Activated CD4-positive, alpha-beta T cell treated with anti-CD3 and anti-CD28 coated beads for 36 hours (primary cell): ENCODE measurements at regions not wholly inside any gene's neighbourhood (a gene's known extent, or its start where the extent isn't known, plus 50 kb on each side); places are given as distances from the start of the nearest gene placed in this dataset.
"Not testable (repeated sequence)": the region's sequence is repeated elsewhere in the genome, so short reads cannot be mapped to it uniquely, and the experiment has no call there.

Experiments
- ATAC-seq: fragments of 200-7000 bp; cut with Tn5 transposase; one replicate; pipeline ENCODE4 v1.10.0; 2021; ENCODE audit warnings: mild to moderate bottlenecking, moderate library complexity
- CTCF ChIA-PET: fragments of 350-600 bp; sonication (Branson Sonifier 250); formaldehyde crosslinking; loops from one replicate; lab custom pipeline; 2021; ENCODE audit warnings: antibody characterized with exemption; lab: Charles Lee
- POLR2A ChIA-PET: fragments of 350-600 bp; sonication (Branson Sonifier 250); formaldehyde crosslinking; loops from one replicate; lab custom pipeline; 2021; ENCODE audit warnings: antibody characterized with exemption, inconsistent platforms; lab: Charles Lee
- DNase-seq: peaks from one replicate; pipeline ENCODE4 v3.0.0-alpha.2; 2020
- H3K27ac Mint-ChIP-seq: one replicate; pipeline ENCODE4 v1.8.0; 2021; ENCODE audit warnings: mixed read lengths
- H3K27me3 Mint-ChIP-seq: one replicate; pipeline ENCODE4 v1.8.0; 2021; ENCODE audit warnings: mixed read lengths
- H3K36me3 Mint-ChIP-seq: one replicate; pipeline ENCODE4 v1.8.0; 2021; ENCODE audit warnings: low read depth, mixed read lengths
- H3K4me1 Mint-ChIP-seq: one replicate; pipeline ENCODE4 v1.8.0; 2021; ENCODE audit warnings: mixed read lengths
- H3K4me3 Mint-ChIP-seq: one replicate; pipeline ENCODE4 v1.8.0; 2021; ENCODE audit warnings: mild to moderate bottlenecking, moderate library complexity, mixed read lengths
- H3K9me3 Mint-ChIP-seq: one replicate; pipeline ENCODE4 v1.8.0; 2021; ENCODE audit warnings: low read depth, mixed read lengths
- intact Hi-C, 2 experiments: fragments of 100-400 bp; cut with DNase I in 1 of 2; cut with micrococcal nuclease in 1 of 2; formaldehyde crosslinking; loops; one replicate each; pipeline versions ENCODE4 v1.14.2 to v1.15.1; 2022 to 2024; cut with DNase I, micrococcal nuclease

GRCh38 chr11:103609117-103610066 is 427.0 kb upstream of the DDI1 start:
- no peak for DNase-seq
- Mint-ChIP-seq H3K4me1 (no peaks in the 10 kb centered on the region), H3K4me3 (no peak overlapping the region), H3K27ac (no peak overlapping the region), H3K27me3 (peaks cover 7% of the 10 kb centered on the region), H3K36me3 (no peaks in the 10 kb centered on the region), H3K9me3 (no peaks in the 10 kb centered on the region)
- intact Hi-C loops = no loop called here
- ChIA-PET POLR2A (no interaction called here), CTCF (no interaction called here)
- no peak for ATAC-seq

GRCh38 chr11:103610435-103610834 is 426.0 kb upstream of the DDI1 start:
- ChIA-PET CTCF (interaction anchor here (0.8 kb wide), 1 partner anchor 10 kb away, joined by 3 read pairs; no protein-coding TSS in a partner anchor), POLR2A (no interaction called here)
- ATAC-seq = no peak
- H3K9me3 Mint-ChIP-seq = no peaks in the 10 kb centered on the region
- H3K36me3 Mint-ChIP-seq = no peaks in the 10 kb centered on the region
- H3K27ac Mint-ChIP-seq = no peak overlapping the region
- H3K4me3 Mint-ChIP-seq = no peak overlapping the region
- H3K27me3 Mint-ChIP-seq = peaks cover 7% of the 10 kb centered on the region
- no peaks in the 10 kb centered on the region for H3K4me1 Mint-ChIP-seq
- intact Hi-C loops = no loop called here
- DNase-seq = no peak

- ATAC-seq, H3K36me3 Mint-ChIP-seq, intact Hi-C loops, H3K4me3 Mint-ChIP-seq, H3K27ac Mint-ChIP-seq, H3K9me3 Mint-ChIP-seq, CTCF ChIA-PET, DNase-seq, H3K27me3 Mint-ChIP-seq, POLR2A ChIA-PET, H3K4me1 Mint-ChIP-seq: not testable (repeated sequence)
These were observed 424.7 kb upstream of the DDI1 start for GRCh38 chr11:103611526-103612260.

- ATAC-seq, intact Hi-C loops, POLR2A ChIA-PET, H3K9me3 Mint-ChIP-seq, H3K27ac Mint-ChIP-seq, CTCF ChIA-PET, DNase-seq, H3K4me3 Mint-ChIP-seq, H3K36me3 Mint-ChIP-seq, H3K4me1 Mint-ChIP-seq, H3K27me3 Mint-ChIP-seq: not testable (repeated sequence)
These were observed 424.0 kb upstream of the DDI1 start for GRCh38 chr11:103612451-103612850.

- ATAC-seq, intact Hi-C loops, CTCF ChIA-PET: not testable (repeated sequence)
These were observed 419.9 kb upstream of the DDI1 start for GRCh38 chr11:103616586-103616985.

GRCh38 chr11:103618528-103618927 is 417.9 kb upstream of the DDI1 start:
- ChIA-PET CTCF (no interaction called here), POLR2A (no interaction called here)
- H3K9me3 Mint-ChIP-seq = no peaks in the 10 kb centered on the region
- no peaks in the 10 kb centered on the region for H3K4me1 Mint-ChIP-seq
- peaks cover 2% of the 10 kb centered on the region for H3K27me3 Mint-ChIP-seq
- no peak for DNase-seq
- ATAC-seq = no peak
- H3K4me3 Mint-ChIP-seq = no peak overlapping the region
- intact Hi-C loops = no loop called here
- no peaks in the 10 kb centered on the region for H3K36me3 Mint-ChIP-seq
- H3K27ac Mint-ChIP-seq = no peak overlapping the region

More at GRCh38 chr11:103616586-103616985, 419.9 kb upstream of the DDI1 start:
- H3K27ac Mint-ChIP-seq, DNase-seq, POLR2A ChIA-PET, H3K9me3 Mint-ChIP-seq, H3K36me3 Mint-ChIP-seq, H3K4me1 Mint-ChIP-seq, H3K27me3 Mint-ChIP-seq, H3K4me3 Mint-ChIP-seq: not testable (repeated sequence)

- intact Hi-C loops = no loop called here
- H3K9me3 Mint-ChIP-seq = no peaks in the 10 kb centered on the region
- H3K27ac Mint-ChIP-seq = no peak overlapping the region
- POLR2A ChIA-PET = no interaction called here
- CTCF ChIA-PET = interaction anchor here (0.5 to 0.9 kb wide), 2 partner anchors 9 to 332 kb away, joined by 3 read pairs; no protein-coding TSS in a partner anchor
- H3K27me3 Mint-ChIP-seq = no peaks in the 10 kb centered on the region
- no peaks in the 10 kb centered on the region for H3K36me3 Mint-ChIP-seq
- DNase-seq (no peak), ATAC-seq (no peak)
- no peak overlapping the region for H3K4me3 Mint-ChIP-seq
- no peaks in the 10 kb centered on the region for H3K4me1 Mint-ChIP-seq
These were observed 417.0 kb upstream of the DDI1 start for GRCh38 chr11:103619480-103619879.

- intact Hi-C loops = no loop called here
These were observed 416.5 kb upstream of the DDI1 start for GRCh38 chr11:103619938-103620337.

GRCh38 chr11:103622296-103622695 is 414.1 kb upstream of the DDI1 start:
- ChIA-PET POLR2A (no interaction called here), CTCF (no interaction called here)
- DNase-seq = no peak
- Mint-ChIP-seq H3K36me3 (no peaks in the 10 kb centered on the region), H3K27me3 (no peaks in the 10 kb centered on the region), H3K4me1 (no peaks in the 10 kb centered on the region), H3K9me3 (no peaks in the 10 kb centered on the region), H3K4me3 (no peak overlapping the region), H3K27ac (no peak overlapping the region)
- intact Hi-C loops = no loop called here
- ATAC-seq = no peak

More at GRCh38 chr11:103619938-103620337, 416.5 kb upstream of the DDI1 start:
- ChIA-PET CTCF (interaction anchor here (0.5 to 0.9 kb wide), 2 partner anchors 9 to 332 kb away, joined by 3 read pairs; no protein-coding TSS in a partner anchor), POLR2A (no interaction called here)
- DNase-seq (no peak), ATAC-seq (no peak)
- no peaks in the 10 kb centered on the region for H3K27me3 Mint-ChIP-seq
- no peaks in the 10 kb centered on the region for H3K4me1 Mint-ChIP-seq
- no peaks in the 10 kb centered on the region for H3K36me3 Mint-ChIP-seq
- no peak overlapping the region for H3K4me3 Mint-ChIP-seq
- no peak overlapping the region for H3K27ac Mint-ChIP-seq
- H3K9me3 Mint-ChIP-seq = no peaks in the 10 kb centered on the region

GRCh38 chr11:103623933-103624332 is 412.5 kb upstream of the DDI1 start:
- Mint-ChIP-seq H3K27me3 (no peaks in the 10 kb centered on the region), H3K4me3 (no peak overlapping the region), H3K36me3 (no peaks in the 10 kb centered on the region), H3K9me3 (no peaks in the 10 kb centered on the region), H3K27ac (no peak overlapping the region), H3K4me1 (no peaks in the 10 kb centered on the region)
- ATAC-seq = no peak
- intact Hi-C loops = no loop called here
- ChIA-PET CTCF (no interaction called here), POLR2A (no interaction called here)
- no peak for DNase-seq

- no peaks in the 10 kb centered on the region for H3K9me3 Mint-ChIP-seq
- H3K36me3 Mint-ChIP-seq = no peaks in the 10 kb centered on the region
- ChIA-PET CTCF (no interaction called here), POLR2A (no interaction called here)
- intact Hi-C loops = no loop called here
- H3K4me1 Mint-ChIP-seq = no peaks in the 10 kb centered on the region
- DNase-seq (no peak), ATAC-seq (no peak)
- H3K4me3 Mint-ChIP-seq = no peak overlapping the region
- H3K27me3 Mint-ChIP-seq = no peaks in the 10 kb centered on the region
- H3K27ac Mint-ChIP-seq = no peak overlapping the region
These were observed 411.5 kb upstream of the DDI1 start for GRCh38 chr11:103624708-103625623.
